ENCODE measurements at regions not wholly inside any gene's neighbourhood (a gene's known extent, or its start where the extent isn't known, plus 50 kb on each side); places are given as distances from the start of the nearest gene placed in this dataset.
A peak's percentile ranks its signal among the peaks of the same experiment; 100 is the strongest.
"Not testable (repeated sequence)": the region's sequence is repeated elsewhere in the genome, so short reads cannot be mapped to it uniquely, and the experiment has no call there.

DNA sequence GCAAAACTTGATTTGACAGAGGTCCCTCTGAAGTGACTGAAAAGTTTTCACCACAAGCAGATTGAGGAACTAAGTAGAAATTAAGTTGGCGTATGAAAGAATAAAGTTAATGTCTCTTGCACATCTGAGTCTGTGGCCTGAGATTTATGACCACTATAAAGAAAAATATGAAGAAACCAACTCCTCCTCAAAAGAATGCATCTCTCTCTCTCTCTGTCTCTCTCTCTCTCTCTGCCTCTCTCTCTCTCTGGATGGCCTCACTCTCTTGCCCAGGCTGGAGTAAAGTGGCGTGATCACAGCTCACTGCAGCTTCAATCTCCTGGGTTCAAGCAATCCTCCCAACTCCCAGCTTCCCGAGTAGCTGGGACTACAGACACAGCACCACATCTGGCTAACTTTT is 55.2 kb downstream of the RPL22L1 start:
- DNase-seq = no peak

DNA sequence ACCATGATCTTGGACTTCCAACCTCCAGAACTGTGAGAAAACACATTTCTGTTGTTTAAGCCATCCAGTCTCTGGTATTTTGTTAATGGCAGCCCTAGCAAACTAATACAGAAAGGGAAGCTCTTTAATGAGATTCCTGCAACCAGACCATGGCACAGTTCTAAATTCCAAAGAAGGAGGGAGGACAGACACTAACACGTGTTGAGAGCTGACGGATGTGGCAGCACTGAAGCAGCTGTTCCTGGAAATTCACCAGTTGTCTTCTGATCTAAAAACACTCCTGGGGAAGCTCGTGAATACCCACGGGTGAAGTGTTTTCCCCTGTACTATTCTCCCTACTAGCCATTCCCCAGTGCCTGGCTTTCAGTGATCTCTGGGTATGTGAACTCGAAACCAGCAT is 56.7 kb downstream of the RPL22L1 start:
- DNase-seq = no peak

DNA sequence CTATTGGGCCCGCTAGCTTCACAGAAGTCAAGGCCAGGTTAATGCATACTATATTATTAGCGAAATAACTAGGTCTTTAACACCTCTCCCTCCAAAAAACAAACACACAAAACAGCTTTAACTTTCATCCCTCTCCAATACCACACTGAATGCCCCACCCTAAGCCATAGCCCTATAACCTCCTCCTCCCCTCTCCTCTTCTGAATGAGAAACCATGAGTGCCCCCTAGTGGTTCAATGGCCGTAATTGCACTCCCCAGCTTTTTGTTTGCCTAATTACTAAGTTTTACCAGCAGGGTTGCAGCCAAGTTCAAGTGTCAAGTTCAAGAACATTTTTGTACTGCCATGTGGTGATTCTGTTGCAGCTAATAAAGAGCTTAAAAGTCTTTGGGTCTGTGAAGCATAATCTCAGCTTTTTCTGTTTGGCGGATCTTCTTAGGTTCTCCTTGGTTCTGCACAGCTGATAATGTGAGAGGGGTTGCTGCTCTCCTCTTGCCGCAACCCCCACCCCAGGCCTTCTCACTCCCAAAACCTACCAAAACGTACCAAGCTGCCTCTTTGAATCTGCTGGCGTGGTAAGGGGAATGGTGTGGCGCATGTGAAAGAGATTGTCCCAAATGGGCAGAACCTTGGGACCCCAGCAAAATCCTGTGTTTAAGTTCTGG is 57.9 kb downstream of the RPL22L1 start:
- DNase-seq = peak; percentile 79

GRCh38 chr3:170811515-170811914 is 58.5 kb downstream of the RPL22L1 start:
- no peak for DNase-seq

DNA sequence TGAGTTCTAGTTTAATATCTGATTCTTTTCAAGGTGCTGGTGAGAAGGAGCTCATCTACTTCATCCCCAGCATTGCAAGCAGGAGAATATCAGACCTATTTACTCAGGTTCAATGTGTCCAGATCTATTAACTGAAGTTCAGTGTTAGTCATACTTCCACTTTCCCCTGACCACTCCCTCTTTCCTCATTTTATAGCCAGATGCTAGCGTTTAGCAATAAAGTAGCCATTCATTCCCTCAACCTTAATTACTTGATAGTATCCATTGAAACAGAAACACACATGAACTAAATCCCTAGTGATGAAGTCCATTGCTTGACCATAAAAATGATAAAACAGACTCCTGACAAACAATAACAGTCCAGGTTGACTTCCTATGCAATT is 60.0 kb downstream of the RPL22L1 start:
- no peak for DNase-seq

GRCh38 chr3:170809007-170809974 is 60.7 kb downstream of the RPL22L1 start:
- peak; percentile 39 for DNase-seq

- DNase-seq = no peak
Observed at GRCh38 chr3:170808041-170808440, 62.0 kb downstream of the RPL22L1 start.

GRCh38 chr3:170806676-170807075 is 63.3 kb downstream of the RPL22L1 start:
- no peak for DNase-seq

GRCh38 chr3:170806141-170806540 is 63.9 kb downstream of the RPL22L1 start:
- no peak for DNase-seq

DNA sequence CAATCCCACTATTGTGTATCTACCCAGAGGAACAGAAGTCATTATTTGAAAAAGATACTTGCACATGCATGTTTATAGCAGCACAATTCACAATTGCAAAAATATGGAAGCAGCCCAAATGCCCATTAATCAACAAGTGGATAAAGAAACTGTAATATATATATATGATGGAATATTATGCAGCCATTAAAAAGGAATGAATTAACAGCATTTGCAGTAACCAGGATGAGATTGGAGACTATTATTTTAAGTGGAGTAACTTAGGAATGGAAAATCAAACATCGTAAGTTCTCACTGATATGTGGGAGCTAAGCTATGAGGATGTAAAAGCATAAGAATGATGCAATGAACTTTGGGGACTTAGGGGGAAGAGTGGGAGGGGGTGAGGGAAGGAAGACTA is 64.7 kb downstream of the RPL22L1 start:
- not testable (repeated sequence) for DNase-seq

- not testable (repeated sequence) for DNase-seq
Observed at GRCh38 chr3:170804634-170805033, 65.4 kb downstream of the RPL22L1 start.

GRCh38 chr3:170804078-170804477 is 65.9 kb downstream of the RPL22L1 start:
- no peak for DNase-seq

DNA sequence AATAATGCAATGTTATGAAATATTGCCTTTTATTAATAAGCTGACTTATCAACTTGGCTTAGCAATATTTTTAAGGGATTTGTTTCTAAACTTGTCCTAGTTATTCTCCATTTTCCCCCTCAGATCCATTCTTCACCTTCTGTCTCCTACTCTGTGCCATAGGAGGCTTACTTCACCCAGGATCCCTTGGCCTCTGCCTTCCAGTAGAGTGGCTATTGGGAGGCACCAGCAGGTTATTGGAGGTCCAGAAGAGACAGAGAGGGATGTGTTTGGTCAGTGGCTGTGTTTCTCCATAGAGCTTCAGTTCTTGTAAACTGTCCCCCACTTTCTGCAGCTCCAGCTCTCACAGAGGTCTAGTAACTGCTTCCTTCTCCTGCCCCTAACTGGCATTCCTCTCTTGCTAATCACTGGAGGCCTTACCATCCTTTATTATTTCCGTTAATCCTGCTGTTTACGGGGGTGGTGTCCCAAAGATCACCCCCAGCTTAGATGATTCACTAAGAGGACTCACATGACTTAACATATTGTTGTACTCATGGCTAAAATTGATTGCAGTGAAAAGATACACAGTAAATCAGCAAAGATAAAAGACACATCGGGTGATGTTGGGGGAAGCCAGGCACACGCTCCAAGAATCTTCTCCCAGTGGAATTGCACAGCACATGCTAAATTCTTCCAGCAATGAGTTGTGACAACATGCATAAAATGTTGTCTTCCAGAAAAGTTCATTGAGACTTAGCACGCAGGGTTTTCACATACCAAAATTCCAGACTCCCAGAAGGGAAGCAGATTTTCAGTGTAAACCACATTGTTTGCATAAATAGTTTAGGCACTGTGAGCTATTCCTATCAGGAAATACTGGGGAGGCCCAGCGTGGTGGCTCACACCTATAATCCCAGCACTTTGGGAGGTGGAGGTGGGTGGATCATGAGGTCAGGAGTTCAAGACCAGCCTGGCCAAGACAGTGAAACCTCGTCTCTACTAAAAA is 67.5 kb downstream of the RPL22L1 start:
- DNase-seq = no peak

DNA sequence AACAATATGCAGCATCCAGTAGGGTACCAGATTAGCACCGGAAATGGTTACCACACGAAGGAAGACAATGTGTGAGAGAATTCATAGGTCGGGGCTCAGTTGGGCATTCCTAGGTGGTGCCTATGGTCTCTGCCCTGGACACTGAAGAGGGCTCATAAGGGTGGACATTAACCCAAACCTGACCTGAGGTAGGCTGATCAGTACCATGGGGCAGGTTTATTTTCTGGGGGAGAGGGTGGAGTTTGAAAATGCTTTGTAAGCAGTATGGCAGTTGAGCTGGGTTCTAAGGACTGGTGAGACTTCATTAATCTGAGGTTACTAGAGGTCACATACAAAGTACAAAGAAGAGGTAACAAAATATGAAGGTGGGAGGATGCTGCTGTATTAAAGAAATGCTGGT is 68.4 kb downstream of the RPL22L1 start:
- no peak for DNase-seq

- not testable (repeated sequence) for DNase-seq
Observed at GRCh38 chr3:170800275-170800674, 69.7 kb downstream of the RPL22L1 start.

DNA sequence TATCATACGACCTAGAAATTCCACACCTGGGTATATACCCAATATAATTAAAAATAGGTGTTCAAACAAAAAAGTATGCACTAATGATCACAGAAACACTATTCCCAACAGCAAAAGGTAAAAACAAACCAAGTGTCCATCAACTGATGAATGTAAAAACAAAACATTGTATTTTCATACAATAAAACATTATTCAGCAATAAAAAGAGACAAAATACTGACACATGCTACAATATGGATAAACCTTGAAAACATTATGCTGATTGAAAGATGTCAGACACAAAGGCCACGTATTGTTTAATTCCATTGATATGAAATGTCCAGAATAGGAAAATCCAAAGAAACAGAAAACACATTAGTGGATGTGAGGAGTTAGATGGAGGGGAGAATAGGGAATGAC is 71.0 kb downstream of the RPL22L1 start:
- DNase-seq = no peak

GRCh38 chr3:170797685-170798084 is 72.3 kb downstream of the RPL22L1 start:
- no peak for DNase-seq

- no peak for DNase-seq
Observed at GRCh38 chr3:170792471-170792870, 77.5 kb downstream of the RPL22L1 start.

- DNase-seq = no peak
Observed at GRCh38 chr3:170790647-170791046, 79.3 kb downstream of the RPL22L1 start.

- no peak for DNase-seq
Observed at GRCh38 chr3:170787464-170787863, 82.5 kb downstream of the RPL22L1 start.

GRCh38 chr3:170785454-170785853 is 84.5 kb downstream of the RPL22L1 start:
- DNase-seq = no peak

- no peak for DNase-seq
Observed at GRCh38 chr3:170784406-170784805, 85.6 kb downstream of the RPL22L1 start.

All from right kidney (tissue), 1 donor.